ENCODE measurements at regions not wholly inside any gene's neighbourhood (a gene's known extent, or its start where the extent isn't known, plus 50 kb on each side); places are given as distances from the start of the nearest gene placed in this dataset.

GRCh38 chr6:140175486-140175885 lies 801.0 kb upstream of the CITED2 start:
- Histone ChIP-seq H3K4me3 (ENCODE audit: insufficient read depth, low read length) (no peak overlapping the region), H3K79me2 (ENCODE audit: insufficient read depth, low read length) (no peaks in the 10 kb centered on the region), H4K20me1 (ENCODE audit: insufficient read depth, low read length) (no peaks in the 10 kb centered on the region), H3K4me1 (ENCODE audit: insufficient read depth, low read length) (peaks cover 25% of the 10 kb centered on the region), H3K36me3 (ENCODE audit: insufficient read depth, low read length) (no peaks in the 10 kb centered on the region), H3K27ac (ENCODE audit: low read depth, low read length) (no peak overlapping the region), H3K4me2 (ENCODE audit: insufficient read depth, low read length) (no peak overlapping the region), H3K9me3 (ENCODE audit: low read depth, low read length) (no peaks in the 10 kb centered on the region), H2AFZ (ENCODE audit: low read length) (no peak overlapping the region), H3K27me3 (ENCODE audit: insufficient read depth, low read length) (no peaks in the 10 kb centered on the region)
- DNase-seq (ENCODE audit: insufficient read length, low spot score, missing footprints) = no peak
- no peak for TF ChIP-seq CTCF (IDR thresholded peaks at IDR 0.05; ENCODE audit: extremely low read depth, low read depth, low read length)

GRCh38 chr6:140174524-140174923 lies 800.1 kb upstream of the CITED2 start:
- no peaks in the 10 kb centered on the region for H3K36me3 ChIP-seq (ENCODE audit: insufficient read depth, low read length)
- H2AFZ ChIP-seq (ENCODE audit: low read length) = no peak overlapping the region
- peaks cover 25% of the 10 kb centered on the region for H3K4me1 ChIP-seq (ENCODE audit: insufficient read depth, low read length)
- peak; percentile 69 for DNase-seq (ENCODE audit: insufficient read length, low spot score, missing footprints)
- H3K4me2 ChIP-seq (ENCODE audit: insufficient read depth, low read length) = no peak overlapping the region
- no peaks in the 10 kb centered on the region for H4K20me1 ChIP-seq (ENCODE audit: insufficient read depth, low read length)
- H3K27me3 ChIP-seq (ENCODE audit: insufficient read depth, low read length) = no peaks in the 10 kb centered on the region
- H3K79me2 ChIP-seq (ENCODE audit: insufficient read depth, low read length) = no peaks in the 10 kb centered on the region
- no peaks in the 10 kb centered on the region for H3K9me3 ChIP-seq (ENCODE audit: low read depth, low read length)
- peak overlapping the region; percentile 68 for H3K27ac ChIP-seq (ENCODE audit: low read depth, low read length)
- H3K4me3 ChIP-seq (ENCODE audit: insufficient read depth, low read length) = no peak overlapping the region
- no peak for TF ChIP-seq CTCF (IDR thresholded peaks at IDR 0.05; ENCODE audit: extremely low read depth, low read depth, low read length)

- no peak for TF ChIP-seq CTCF (IDR thresholded peaks at IDR 0.05; ENCODE audit: extremely low read depth, low read depth, low read length)
- Histone ChIP-seq H3K4me3 (ENCODE audit: insufficient read depth, low read length) (no peak overlapping the region), H3K4me1 (ENCODE audit: insufficient read depth, low read length) (no peaks in the 10 kb centered on the region), H3K27ac (ENCODE audit: low read depth, low read length) (no peak overlapping the region), H2AFZ (ENCODE audit: low read length) (no peak overlapping the region), H3K4me2 (ENCODE audit: insufficient read depth, low read length) (no peak overlapping the region), H3K79me2 (ENCODE audit: insufficient read depth, low read length) (no peaks in the 10 kb centered on the region), H3K9me3 (ENCODE audit: low read depth, low read length) (no peaks in the 10 kb centered on the region), H3K36me3 (ENCODE audit: insufficient read depth, low read length) (no peaks in the 10 kb centered on the region), H3K27me3 (ENCODE audit: insufficient read depth, low read length) (no peaks in the 10 kb centered on the region), H4K20me1 (ENCODE audit: insufficient read depth, low read length) (no peaks in the 10 kb centered on the region)
- DNase-seq (ENCODE audit: insufficient read length, low spot score, missing footprints) = no peak
Measured at GRCh38 chr6:140168365-140168764, 793.9 kb upstream of the CITED2 start.

GRCh38 chr6:140160909-140161308 lies 786.5 kb upstream of the CITED2 start:
- Histone ChIP-seq H4K20me1 (ENCODE audit: insufficient read depth, low read length) (no peaks in the 10 kb centered on the region), H3K36me3 (ENCODE audit: insufficient read depth, low read length) (no peaks in the 10 kb centered on the region), H3K4me3 (ENCODE audit: insufficient read depth, low read length) (no peak overlapping the region), H3K4me1 (ENCODE audit: insufficient read depth, low read length) (no peaks in the 10 kb centered on the region), H2AFZ (ENCODE audit: low read length) (no peak overlapping the region), H3K27ac (ENCODE audit: low read depth, low read length) (no peak overlapping the region), H3K4me2 (ENCODE audit: insufficient read depth, low read length) (no peak overlapping the region), H3K9me3 (ENCODE audit: low read depth, low read length) (no peaks in the 10 kb centered on the region), H3K79me2 (ENCODE audit: insufficient read depth, low read length) (no peaks in the 10 kb centered on the region), H3K27me3 (ENCODE audit: insufficient read depth, low read length) (no peaks in the 10 kb centered on the region)
- DNase-seq (ENCODE audit: insufficient read length, low spot score, missing footprints) = no peak
- TF ChIP-seq CTCF (IDR thresholded peaks at IDR 0.05; ENCODE audit: extremely low read depth, low read depth, low read length) = no peak
